ENCODE measurements at regions not wholly inside any gene's neighbourhood (a gene's known extent, or its start where the extent isn't known, plus 50 kb on each side); places are given as distances from the start of the nearest gene placed in this dataset.
A peak's percentile ranks its signal among the peaks of the same experiment; 100 is the strongest.

GRCh38 chr9:79889369-79889768 is 317.6 kb downstream of the TLE4 start:
- no peak for DNase-seq

DNA sequence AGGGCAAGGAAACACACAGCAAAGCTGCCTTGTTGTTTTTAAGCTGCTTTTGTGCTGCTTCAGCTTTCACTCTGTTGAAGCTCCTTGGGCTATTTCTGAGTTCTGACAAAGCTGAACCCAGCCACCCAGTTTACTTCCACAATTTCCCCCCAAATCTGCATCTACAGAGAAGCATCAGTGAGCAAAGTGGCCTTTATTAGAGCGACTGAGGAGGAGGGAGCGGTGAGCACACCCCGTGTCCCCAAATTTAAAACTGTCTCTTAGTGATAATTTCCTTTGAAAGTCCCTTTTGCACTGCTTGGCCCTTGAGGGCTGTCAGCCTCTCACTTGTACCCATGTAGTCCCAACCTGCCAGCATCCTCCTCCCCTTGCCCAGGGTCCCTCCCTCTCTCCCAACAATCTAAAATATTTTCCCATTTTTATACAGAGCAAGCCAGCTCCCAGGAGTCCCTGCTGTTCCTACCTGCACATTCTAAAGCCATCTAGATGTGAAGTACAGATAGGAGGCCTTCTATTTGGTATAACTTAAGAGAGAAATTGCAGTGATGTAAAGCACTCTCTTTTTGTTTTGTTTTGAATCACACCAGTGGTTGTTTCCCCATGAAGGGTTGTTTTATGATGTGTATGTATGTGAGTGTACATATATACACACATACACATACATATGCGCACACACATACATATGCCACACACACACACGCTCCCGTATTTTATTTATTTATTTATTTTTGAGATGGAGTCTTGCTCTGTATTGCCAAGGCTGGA is 313.5 kb downstream of the TLE4 start:
- DNase-seq = no peak

DNA sequence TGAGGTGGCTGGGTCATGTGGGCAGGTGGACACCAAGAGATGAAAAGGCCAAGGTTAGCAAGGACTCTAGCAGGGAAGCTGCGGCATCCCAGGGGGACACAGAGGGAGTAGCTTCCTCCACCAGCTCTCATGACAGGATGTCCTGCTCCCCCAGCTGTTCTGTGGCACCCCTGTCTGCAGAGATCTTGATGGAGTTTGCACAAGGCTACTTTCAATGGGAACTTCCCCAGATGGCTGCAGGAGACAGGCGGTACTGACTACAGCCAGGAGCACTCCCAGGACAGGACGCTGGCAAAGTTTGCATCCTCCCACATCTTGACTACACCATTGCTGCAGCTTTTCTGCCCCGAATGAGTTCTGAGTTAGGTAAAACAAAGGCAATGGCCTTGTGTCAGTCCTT is 312.8 kb downstream of the TLE4 start:
- no peak for DNase-seq

DNA sequence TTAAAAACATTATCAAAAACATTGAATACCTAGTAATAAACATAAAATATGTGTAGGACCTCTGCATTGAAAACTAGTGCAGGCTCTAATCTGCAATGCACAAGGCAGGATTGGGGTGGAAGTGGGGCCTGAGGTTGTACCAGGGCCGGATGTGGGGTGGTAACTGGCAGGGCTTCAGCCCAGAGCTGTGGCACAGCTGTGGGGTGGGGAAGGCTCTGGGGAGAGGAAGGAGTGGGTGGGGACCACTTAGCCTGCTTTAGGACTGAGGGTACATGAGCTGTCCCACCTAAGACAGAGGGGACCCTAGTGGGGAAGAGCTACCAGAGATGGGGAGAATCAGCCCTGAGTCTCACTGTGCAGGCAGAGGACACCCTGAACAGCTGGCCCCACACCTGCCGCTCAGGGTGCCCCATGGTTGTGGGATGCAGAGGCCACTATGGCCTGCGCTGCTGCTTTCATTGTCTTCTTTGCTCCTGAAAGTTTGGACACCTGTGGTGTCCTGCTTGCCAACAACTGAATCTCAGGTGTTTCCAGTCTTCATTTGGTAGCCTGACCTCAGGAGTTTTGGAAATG is 311.4 kb downstream of the TLE4 start:
- no peak for DNase-seq

GRCh38 chr9:79880626-79881025 is 308.9 kb downstream of the TLE4 start:
- DNase-seq = no peak

GRCh38 chr9:79877943-79878602 is 306.3 kb downstream of the TLE4 start:
- no peak for DNase-seq

DNA sequence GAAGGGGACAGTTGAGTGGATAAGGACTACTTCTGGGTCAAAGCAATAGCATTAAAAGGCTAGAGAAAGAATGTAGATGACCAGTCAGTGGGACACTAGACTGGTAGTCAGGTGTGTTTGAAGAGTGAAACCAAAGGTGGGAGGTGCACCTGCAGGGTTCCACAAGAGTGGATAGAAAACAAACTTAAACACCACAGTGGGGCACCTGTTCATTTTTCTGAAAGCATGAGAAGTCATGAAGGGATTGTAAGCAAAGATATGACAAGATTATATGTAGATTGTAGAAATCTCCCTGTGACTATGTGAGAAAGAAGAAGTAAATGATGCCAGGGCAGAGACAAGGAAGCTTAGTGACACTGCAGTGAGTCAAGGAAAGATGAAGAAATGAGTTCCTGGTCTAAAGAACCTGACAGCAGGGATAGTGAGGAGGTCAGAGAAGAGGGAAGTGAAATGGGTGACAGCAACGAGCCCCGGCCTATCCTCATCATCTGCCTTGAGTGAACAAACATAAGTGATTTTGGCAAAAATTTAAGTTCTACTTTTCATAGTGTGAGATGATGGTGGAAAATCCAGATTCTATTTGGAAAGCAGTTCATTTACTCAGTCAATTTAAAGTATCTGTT is 296.9 kb downstream of the TLE4 start:
- peak; percentile 24 for DNase-seq

GRCh38 chr9:79862921-79863890 is 291.4 kb downstream of the TLE4 start:
- DNase-seq = no peak

DNA sequence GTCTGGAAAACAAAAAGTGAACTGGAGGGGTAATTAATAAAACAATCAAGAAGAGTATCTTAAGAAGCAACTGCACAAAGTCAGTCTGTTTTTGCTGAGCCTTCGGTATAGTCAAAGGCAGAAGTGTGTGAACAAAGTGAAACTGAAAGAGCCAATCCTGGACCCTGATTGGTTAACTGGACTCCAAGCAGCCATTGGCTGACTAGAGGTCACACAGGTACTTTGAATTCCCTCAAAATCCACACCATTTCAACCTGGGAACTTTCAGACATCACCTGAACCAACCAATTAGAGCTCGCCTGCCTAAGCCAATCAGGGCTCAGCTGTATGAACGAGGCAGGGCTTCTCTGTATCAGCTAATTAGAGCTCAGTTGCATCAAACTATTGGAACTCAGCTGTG is 286.7 kb downstream of the TLE4 start:
- peak; percentile 3 for DNase-seq

DNA sequence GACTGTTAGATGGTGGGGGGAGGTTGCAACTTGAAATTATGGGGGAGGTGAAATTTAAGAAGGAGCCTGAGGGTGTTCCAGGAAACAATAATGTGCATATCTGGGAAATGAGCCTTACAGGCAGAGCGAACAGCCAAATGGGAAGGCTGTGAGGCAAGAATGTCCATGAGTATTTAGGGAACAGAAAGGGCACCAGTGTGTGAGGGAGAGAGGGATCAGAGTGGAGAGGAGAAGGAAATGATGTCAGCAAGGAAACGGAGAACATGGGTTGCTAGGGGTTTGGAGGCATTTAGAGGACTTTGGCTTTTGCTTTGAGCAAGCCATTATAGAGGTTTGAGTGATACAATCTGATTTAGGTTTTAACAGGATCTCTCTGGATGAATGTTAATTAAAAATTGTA is 285.4 kb downstream of the TLE4 start:
- no peak for DNase-seq

- no peak for DNase-seq
Observed at GRCh38 chr9:79847074-79847473, 275.3 kb downstream of the TLE4 start.

GRCh38 chr9:79829566-79830302 is 258.0 kb downstream of the TLE4 start:
- DNase-seq = no peak

- DNase-seq = no peak
Observed at GRCh38 chr9:79824265-79824664, 252.5 kb downstream of the TLE4 start.

GRCh38 chr9:79817438-79818004 is 245.8 kb downstream of the TLE4 start:
- DNase-seq = no peak

- no peak for DNase-seq
Observed at GRCh38 chr9:79813258-79813638, 241.5 kb downstream of the TLE4 start.

DNA sequence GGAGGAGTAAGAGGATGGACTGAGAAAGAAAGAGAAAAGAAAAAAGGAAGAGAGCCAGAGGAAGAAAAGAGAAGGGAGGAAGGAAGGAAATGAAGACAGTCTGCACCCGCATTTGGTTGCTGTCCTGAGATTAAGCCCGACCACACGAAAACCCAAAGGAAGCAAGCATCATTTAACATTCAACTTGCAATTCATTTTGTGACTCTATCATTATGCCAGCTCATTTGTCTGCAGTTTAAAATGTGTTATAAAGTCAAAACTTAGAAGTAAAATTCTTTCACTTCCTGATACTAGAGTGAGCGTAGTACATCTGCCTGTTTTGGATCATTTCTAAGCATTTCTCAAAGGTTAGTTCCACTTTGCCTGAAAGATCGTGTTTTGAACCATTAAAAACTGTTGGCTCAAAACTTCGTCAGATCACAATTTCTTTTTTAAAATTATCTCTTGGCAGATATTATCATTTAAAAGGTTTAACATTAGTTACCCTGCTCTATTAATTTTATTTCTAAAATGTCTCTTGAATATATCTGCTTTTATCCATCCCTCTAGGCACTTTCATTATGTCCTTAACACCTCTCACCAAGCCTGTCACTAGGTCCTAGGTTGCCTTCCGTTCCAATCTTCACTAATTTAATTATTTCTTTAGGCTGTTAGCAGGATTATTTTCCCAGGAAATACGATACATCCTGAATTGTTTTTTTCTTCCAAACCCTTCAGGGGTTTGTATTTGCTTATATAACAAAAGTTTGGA is 240.9 kb downstream of the TLE4 start:
- DNase-seq = no peak

GRCh38 chr9:79812099-79812498 is 240.3 kb downstream of the TLE4 start:
- no peak for DNase-seq

GRCh38 chr9:79809931-79810330 is 238.2 kb downstream of the TLE4 start:
- DNase-seq = no peak

- DNase-seq = no peak
Observed at GRCh38 chr9:79809316-79809876, 237.6 kb downstream of the TLE4 start.

- DNase-seq = no peak
Observed at GRCh38 chr9:79807971-79808370, 236.2 kb downstream of the TLE4 start.
